Activated CD4-positive, alpha-beta T cell treated with anti-CD3 and anti-CD28 coated beads, Interleukin-2, amount 10 ng/mL, durations not matched to agents 7 days and 5 days (primary cell): ENCODE measurements at regions not wholly inside any gene's neighbourhood (a gene's known extent, or its start where the extent isn't known, plus 50 kb on each side); places are given as distances from the start of the nearest gene placed in this dataset.
"Not testable (repeated sequence)": the region's sequence is repeated elsewhere in the genome, so short reads cannot be mapped to it uniquely, and the experiment has no call there.

Experiments
- CTCF ChIA-PET: fragments of 350-600 bp; sonication (Branson Sonifier 250); formaldehyde crosslinking; loops from one replicate; lab custom pipeline; 2021; ENCODE audit warnings: antibody characterized with exemption; lab: Charles Lee
- POLR2A ChIA-PET: fragments of 350-600 bp; sonication (Branson Sonifier 250); formaldehyde crosslinking; loops from one replicate; lab custom pipeline; 2021; ENCODE audit warnings: antibody characterized with exemption; lab: Charles Lee
- DNase-seq: peaks from one replicate; pipeline ENCODE4 v3.0.0-alpha.2; 2020
- H3K27ac Mint-ChIP-seq: one replicate; pipeline ENCODE4 v1.8.0; 2021; ENCODE audit warnings: mild to moderate bottlenecking, moderate library complexity, mixed read lengths
- H3K27me3 Mint-ChIP-seq: one replicate; pipeline ENCODE4 v1.8.0; 2021; ENCODE audit warnings: mixed read lengths
- H3K36me3 Mint-ChIP-seq: one replicate; pipeline ENCODE4 v1.8.0; 2021; ENCODE audit warnings: low read depth, mixed read lengths
- H3K4me1 Mint-ChIP-seq: one replicate; pipeline ENCODE4 v1.8.0; 2021; ENCODE audit warnings: mixed read lengths
- H3K4me3 Mint-ChIP-seq: one replicate; pipeline ENCODE4 v1.8.0; 2021; ENCODE audit warnings: mild to moderate bottlenecking, moderate library complexity, mixed read lengths
- H3K9me3 Mint-ChIP-seq: one replicate; pipeline ENCODE4 v1.8.0; 2021; ENCODE audit warnings: mixed read lengths

- no peak overlapping the region for H3K4me3 Mint-ChIP-seq
- H3K4me1 Mint-ChIP-seq, result no peaks in the 10 kb centered on the region
- H3K9me3 Mint-ChIP-seq, result peaks cover 9% of the 10 kb centered on the region
- no peaks in the 10 kb centered on the region for H3K36me3 Mint-ChIP-seq
- CTCF ChIA-PET, result no interaction called here
- H3K27me3 Mint-ChIP-seq, result no peaks in the 10 kb centered on the region
- H3K27ac Mint-ChIP-seq, result no peak overlapping the region
- no peak for DNase-seq
- POLR2A ChIA-PET, result no interaction called here
Observed at GRCh38 chr7:109635374-109635773, 1065.7 kb downstream of the DNAJB9 start.

GRCh38 chr7:109637428-109637990 is 1067.8 kb downstream of the DNAJB9 start:
- H3K27me3 Mint-ChIP-seq, result no peaks in the 10 kb centered on the region
- no peak overlapping the region for H3K4me3 Mint-ChIP-seq
- ChIA-PET CTCF (no interaction called here), POLR2A (interaction anchor here (0.6 kb wide), 1 partner anchor 1101 kb away, joined by 3 read pairs; no protein-coding TSS in a partner anchor)
- H3K27ac Mint-ChIP-seq, result no peak overlapping the region
- no peaks in the 10 kb centered on the region for H3K36me3 Mint-ChIP-seq
- H3K4me1 Mint-ChIP-seq, result no peaks in the 10 kb centered on the region
- DNase-seq, result no peak
- peaks cover 6% of the 10 kb centered on the region for H3K9me3 Mint-ChIP-seq

GRCh38 chr7:109638321-109638720 is 1068.6 kb downstream of the DNAJB9 start:
- CTCF ChIA-PET, result no interaction called here
- Mint-ChIP-seq H3K36me3 (no peaks in the 10 kb centered on the region), H3K27me3 (no peaks in the 10 kb centered on the region), H3K9me3 (no peaks in the 10 kb centered on the region), H3K4me3 (no peak overlapping the region), H3K27ac (no peak overlapping the region), H3K4me1 (no peaks in the 10 kb centered on the region)
- DNase-seq, result no peak
- POLR2A ChIA-PET, result no interaction called here

DNA sequence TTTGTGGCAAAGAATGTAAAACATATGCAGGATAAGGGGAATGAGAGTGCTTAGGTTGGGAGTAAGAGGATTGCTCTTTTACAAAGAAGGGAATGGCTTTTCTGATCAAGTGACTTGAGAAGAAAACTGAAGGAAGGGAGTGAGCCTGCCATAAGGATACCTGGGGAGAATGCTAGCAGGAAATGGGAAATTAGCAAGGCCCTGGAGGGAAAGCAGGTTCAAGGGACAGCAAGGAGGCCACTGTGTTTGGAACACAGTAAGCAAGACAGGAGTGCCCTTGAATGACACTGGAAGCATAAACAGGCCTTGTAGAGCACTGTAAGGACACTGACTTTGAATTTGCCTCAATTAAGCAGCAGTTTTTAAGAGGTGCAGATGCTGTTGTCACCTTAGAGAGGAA is 1069.9 kb downstream of the DNAJB9 start:
- Mint-ChIP-seq H3K4me3 (no peak overlapping the region), H3K36me3 (no peaks in the 10 kb centered on the region), H3K9me3 (no peaks in the 10 kb centered on the region), H3K4me1 (no peaks in the 10 kb centered on the region), H3K27me3 (no peaks in the 10 kb centered on the region), H3K27ac (no peak overlapping the region)
- DNase-seq, result no peak
- CTCF ChIA-PET, result no interaction called here
- POLR2A ChIA-PET, result no interaction called here

DNA sequence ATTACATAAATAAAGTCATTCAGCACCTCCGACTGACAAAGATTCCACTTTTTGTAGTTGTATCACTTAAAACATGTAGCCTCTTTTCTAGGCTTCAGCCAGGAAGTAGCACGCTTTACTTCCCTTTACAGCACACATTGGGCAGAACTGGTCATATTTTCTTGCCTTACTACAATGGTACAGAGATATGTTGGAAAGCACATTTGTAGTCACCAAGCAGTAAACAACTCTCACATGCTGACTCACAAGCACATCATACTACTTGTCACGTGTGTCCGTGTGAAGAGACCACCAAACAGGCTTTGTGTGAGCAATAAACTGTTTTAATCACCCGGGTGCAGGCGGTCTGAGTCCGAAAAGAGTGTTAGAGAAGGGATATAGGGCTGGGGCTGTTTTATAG is 1071.8 kb downstream of the DNAJB9 start:
- Mint-ChIP-seq H3K36me3 (no peaks in the 10 kb centered on the region), H3K27ac (no peak overlapping the region), H3K9me3 (no peaks in the 10 kb centered on the region), H3K4me3 (no peak overlapping the region), H3K4me1 (no peaks in the 10 kb centered on the region), H3K27me3 (no peaks in the 10 kb centered on the region)
- no peak for DNase-seq
- POLR2A ChIA-PET, result no interaction called here
- CTCF ChIA-PET, result no interaction called here

DNA sequence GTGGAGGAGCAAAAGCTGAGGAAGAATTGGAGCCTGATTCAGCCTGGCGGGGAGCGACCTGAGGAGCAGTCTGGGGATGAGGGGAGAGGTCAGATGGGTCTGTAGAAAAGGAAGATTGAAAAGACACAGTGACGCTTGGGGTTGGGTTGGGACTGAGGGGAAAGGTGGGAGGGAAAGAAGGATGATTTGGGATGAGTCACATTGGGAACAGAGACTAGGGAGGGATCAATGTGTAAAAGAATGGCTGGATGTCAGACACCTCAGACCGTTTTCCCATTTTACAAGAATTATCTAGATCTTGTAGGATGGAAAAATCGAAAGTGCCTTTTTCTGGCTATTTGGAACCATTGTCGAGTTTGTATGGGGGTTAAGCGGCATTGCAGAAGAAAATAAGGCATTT is 1076.5 kb downstream of the DNAJB9 start:
- H3K27me3 Mint-ChIP-seq, result no peaks in the 10 kb centered on the region
- POLR2A ChIA-PET, result no interaction called here
- no peaks in the 10 kb centered on the region for H3K4me1 Mint-ChIP-seq
- H3K36me3 Mint-ChIP-seq, result no peaks in the 10 kb centered on the region
- CTCF ChIA-PET, result no interaction called here
- H3K4me3 Mint-ChIP-seq, result no peak overlapping the region
- H3K27ac Mint-ChIP-seq, result no peak overlapping the region
- H3K9me3 Mint-ChIP-seq, result peaks cover 3% of the 10 kb centered on the region
- DNase-seq, result no peak

GRCh38 chr7:109646594-109646993 is 1076.9 kb downstream of the DNAJB9 start:
- H3K36me3 Mint-ChIP-seq, H3K27ac Mint-ChIP-seq, DNase-seq, POLR2A ChIA-PET, H3K27me3 Mint-ChIP-seq, H3K4me3 Mint-ChIP-seq, H3K9me3 Mint-ChIP-seq, H3K4me1 Mint-ChIP-seq, CTCF ChIA-PET: not testable (repeated sequence)

GRCh38 chr7:109647263-109647662 is 1077.6 kb downstream of the DNAJB9 start:
- DNase-seq, H3K36me3 Mint-ChIP-seq, H3K4me1 Mint-ChIP-seq, H3K27ac Mint-ChIP-seq, CTCF ChIA-PET, H3K4me3 Mint-ChIP-seq, H3K27me3 Mint-ChIP-seq, H3K9me3 Mint-ChIP-seq, POLR2A ChIA-PET: not testable (repeated sequence)

DNA sequence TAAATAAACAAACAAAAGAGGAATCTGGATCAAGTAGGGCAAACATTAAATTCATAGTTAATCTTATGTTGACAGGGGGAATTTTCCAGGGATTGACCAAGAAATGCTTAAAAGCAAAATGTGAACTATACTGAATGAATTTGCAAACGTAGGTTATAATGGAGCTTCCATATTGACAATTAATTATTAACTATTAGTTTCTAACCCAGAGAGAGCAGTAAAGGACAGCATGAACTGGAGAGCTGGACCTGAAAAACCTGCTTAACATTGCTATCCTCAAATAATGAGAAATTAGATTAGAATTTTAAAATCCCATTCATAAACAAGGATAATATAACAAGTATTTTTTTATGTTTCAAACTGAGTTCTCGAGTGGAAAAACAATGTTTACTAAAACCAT is 1089.6 kb downstream of the DNAJB9 start:
- ChIA-PET POLR2A (no interaction called here), CTCF (no interaction called here)
- no peak for DNase-seq
- H3K27ac Mint-ChIP-seq, result no peak overlapping the region
- H3K9me3 Mint-ChIP-seq, result no peaks in the 10 kb centered on the region
- H3K27me3 Mint-ChIP-seq, result no peaks in the 10 kb centered on the region
- H3K4me1 Mint-ChIP-seq, result no peaks in the 10 kb centered on the region
- H3K36me3 Mint-ChIP-seq, result no peaks in the 10 kb centered on the region
- no peak overlapping the region for H3K4me3 Mint-ChIP-seq

DNA sequence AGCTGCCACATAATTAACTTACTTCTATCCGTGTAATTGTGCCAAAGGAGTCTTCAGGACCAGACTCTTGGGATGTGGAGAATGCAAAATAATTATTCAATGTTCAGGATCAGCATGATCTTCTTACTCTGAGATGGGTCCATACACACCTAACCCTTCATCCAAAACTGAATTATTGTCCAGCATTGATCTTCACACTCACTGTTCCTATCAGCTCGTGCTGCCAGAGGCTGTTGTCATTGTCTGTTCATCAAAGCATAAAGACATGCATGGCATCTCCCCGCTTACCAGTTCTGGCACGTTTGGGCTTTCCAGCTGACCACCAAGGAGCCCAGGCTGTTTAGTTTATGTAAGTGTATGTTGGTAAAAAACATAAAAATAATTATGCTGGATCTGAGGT is 1090.7 kb downstream of the DNAJB9 start:
- Mint-ChIP-seq H3K4me1 (no peaks in the 10 kb centered on the region), H3K4me3 (no peak overlapping the region), H3K9me3 (no peaks in the 10 kb centered on the region), H3K27ac (no peak overlapping the region), H3K36me3 (no peaks in the 10 kb centered on the region), H3K27me3 (no peaks in the 10 kb centered on the region)
- no peak for DNase-seq
- CTCF ChIA-PET, result no interaction called here
- POLR2A ChIA-PET, result no interaction called here

DNA sequence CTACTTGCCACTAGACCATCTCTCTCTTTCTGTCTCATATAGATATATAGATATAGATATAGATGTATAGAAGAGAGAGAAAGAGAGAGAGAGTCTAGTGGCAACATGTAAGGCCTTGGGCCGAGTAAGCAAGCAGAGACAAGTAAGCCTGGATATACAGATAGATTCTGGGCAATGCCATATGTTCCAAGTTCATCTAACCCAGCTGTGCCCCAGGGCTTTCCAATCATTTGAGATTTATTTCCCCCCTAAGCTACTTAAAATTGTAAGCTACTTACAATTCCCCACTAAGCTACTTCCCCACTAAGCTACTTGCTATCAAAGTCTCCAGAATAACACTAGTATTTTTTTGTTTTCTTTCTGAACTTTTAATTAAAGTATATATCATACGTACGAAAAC is 1094.1 kb downstream of the DNAJB9 start:
- CTCF ChIA-PET, result interaction anchor here (0.9 kb wide), 1 partner anchor 432 kb away, joined by 3 read pairs; no protein-coding TSS in a partner anchor
- Mint-ChIP-seq H3K27ac (no peak overlapping the region), H3K4me1 (no peaks in the 10 kb centered on the region), H3K27me3 (no peaks in the 10 kb centered on the region), H3K36me3 (no peaks in the 10 kb centered on the region), H3K4me3 (no peak overlapping the region), H3K9me3 (no peaks in the 10 kb centered on the region)
- no peak for DNase-seq
- POLR2A ChIA-PET, result no interaction called here

DNA sequence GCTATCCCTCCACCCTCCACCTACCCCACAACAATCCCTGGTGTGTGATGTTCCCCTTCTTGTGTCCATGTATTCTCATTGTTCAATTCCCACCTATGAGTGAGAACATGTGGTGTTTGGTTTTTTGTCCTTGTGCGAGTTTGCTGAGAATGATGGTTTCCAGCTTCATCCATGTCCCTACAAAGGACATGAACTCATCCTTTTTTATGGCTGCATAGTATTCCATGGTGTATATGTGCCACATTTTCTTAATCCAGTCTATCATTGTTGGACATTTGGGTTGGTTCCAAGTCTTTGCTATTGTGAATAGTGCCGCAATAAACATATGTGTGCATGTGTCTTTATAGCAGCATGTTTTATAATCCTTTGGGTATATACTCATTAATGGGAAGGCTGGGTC is 1117.6 kb downstream of the DNAJB9 start:
- H3K4me3 Mint-ChIP-seq, POLR2A ChIA-PET, H3K9me3 Mint-ChIP-seq, H3K4me1 Mint-ChIP-seq, H3K27me3 Mint-ChIP-seq, CTCF ChIA-PET, H3K27ac Mint-ChIP-seq, DNase-seq, H3K36me3 Mint-ChIP-seq: not testable (repeated sequence)

DNA sequence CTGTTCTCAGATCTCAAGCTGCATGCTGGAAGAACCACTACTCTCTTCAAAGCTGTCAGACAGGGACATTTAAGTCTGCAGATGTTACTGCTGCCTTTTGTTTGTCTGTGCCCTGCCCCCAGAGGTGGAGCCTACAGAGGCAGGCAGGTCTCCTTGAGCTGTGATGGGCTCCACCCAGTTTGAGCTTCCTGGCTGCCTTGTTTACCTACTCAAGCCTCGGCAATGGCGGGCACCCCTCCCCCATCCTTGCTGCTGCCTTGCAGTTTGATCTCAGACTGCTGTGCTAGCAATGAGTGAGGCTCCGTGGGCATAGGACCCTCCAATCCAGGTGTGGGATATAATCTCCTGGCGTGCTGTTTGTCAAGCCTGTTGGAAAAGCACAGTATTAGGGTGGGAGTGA is 1122.9 kb downstream of the DNAJB9 start:
- DNase-seq, H3K27me3 Mint-ChIP-seq, H3K4me3 Mint-ChIP-seq, CTCF ChIA-PET, POLR2A ChIA-PET, H3K36me3 Mint-ChIP-seq, H3K27ac Mint-ChIP-seq, H3K9me3 Mint-ChIP-seq, H3K4me1 Mint-ChIP-seq: not testable (repeated sequence)
